IMR-90 (cell line): ENCODE measurements at regions not wholly inside any gene's neighbourhood (a gene's known extent, or its start where the extent isn't known, plus 50 kb on each side); places are given as distances from the start of the nearest gene placed in this dataset.

Experiments used
- ATAC-seq: fragments of 200-7000 bp; cut with Tn5 transposase; 2 replicates; pipeline ENCODE4 v1.9.1; 2020; ENCODE audit warnings: low read depth, mild to moderate bottlenecking, moderate library complexity
- BruUV-seq: library from RNA; stranded (reverse); fragments of 400-500 nt; replicated peaks from 2 replicates; lab custom pipeline; 2021; lab: Mats Ljungman, UMichigan
- CTCF ChIA-PET: fragments of 300-600 bp; formaldehyde crosslinking; extraction: SDS; loops from one replicate; lab custom pipeline; 2021; ENCODE audit warnings: antibody characterized with exemption; lab: Yijun Ruan, JAX
- POLR2A ChIA-PET: fragments of 300-600 bp; sonication (Branson Sonifier 250); formaldehyde crosslinking; loops from one replicate; lab custom pipeline; 2022; ENCODE audit warnings: antibody characterized with exemption; ENCODE audit not compliant: unreplicated experiment; lab: Charles Lee
- DNase-seq: peaks from one replicate; pipeline ENCODE4 v3.0.0; 2013
- H2AFZ ChIP-seq: replicated peaks from 2 replicates; pipeline ENCODE3; 2013; ENCODE audit warnings: low read length, mild to moderate bottlenecking; ENCODE audit not compliant: poor library complexity
- H2AK5ac ChIP-seq: 2 replicates; pipeline ENCODE4 v1.6.1; 2013; ENCODE audit warnings: low read depth, low read length, inconsistent platforms
- H2AK9ac ChIP-seq: replicated peaks from 2 replicates; pipeline ENCODE3; 2013; ENCODE audit warnings: mild to moderate bottlenecking, low read depth, low read length, moderate library complexity; ENCODE audit not compliant: poor library complexity
- H2BK120ac ChIP-seq: 2 replicates; pipeline ENCODE4 v1.6.1; 2013; ENCODE audit warnings: low read depth, low read length, inconsistent platforms
- H2BK15ac ChIP-seq: 3 replicates; pipeline ENCODE4 v1.6.1; 2013; ENCODE audit warnings: low read depth, low read length, inconsistent platforms
- H2BK20ac ChIP-seq: 2 replicates; pipeline ENCODE4 v1.6.1; 2013; ENCODE audit warnings: low read depth, mild to moderate bottlenecking, inconsistent platforms, low read length, moderate library complexity
- H2BK5ac ChIP-seq: 2 replicates; pipeline ENCODE4 v1.6.1; 2013; ENCODE audit warnings: mild to moderate bottlenecking, low read depth, low read length, inconsistent platforms; ENCODE audit not compliant: poor library complexity, severe bottlenecking
- H3K14ac ChIP-seq: replicated peaks from 2 replicates; pipeline ENCODE4 v1.6.1; 2013; ENCODE audit warnings: low read depth, low read length, inconsistent platforms
- H3K18ac ChIP-seq: 2 replicates; pipeline ENCODE4 v1.6.1; 2013; ENCODE audit warnings: low read depth, low read length, control low read depth
- H3K23ac ChIP-seq: 2 replicates; pipeline ENCODE4 v1.6.1; 2013; ENCODE audit warnings: low read depth, low read length, inconsistent platforms
- H3K27ac ChIP-seq: 2 replicates; pipeline ENCODE4 v1.5.1; 2013; ENCODE audit warnings: mild to moderate bottlenecking, control low read depth, low read length; ENCODE audit not compliant: insufficient read depth
- H3K27me3 ChIP-seq: 2 replicates; pipeline ENCODE4 v1.6.1; 2013; ENCODE audit warnings: low read length; ENCODE audit not compliant: control insufficient read depth, insufficient read depth
- H3K36me3 ChIP-seq: 2 replicates; pipeline ENCODE4 v1.6.1; 2013; ENCODE audit warnings: low read length, mixed read lengths; ENCODE audit not compliant: control insufficient read depth, insufficient read depth
- H3K4ac ChIP-seq: 2 replicates; pipeline ENCODE4 v1.6.1; 2013; ENCODE audit warnings: low read depth, low read length, inconsistent platforms
- H3K4me1 ChIP-seq: 2 replicates; pipeline ENCODE4 v1.6.1; 2013; ENCODE audit warnings: low read length, mixed read lengths; ENCODE audit not compliant: control insufficient read depth, insufficient read depth
- H3K4me2 ChIP-seq: 2 replicates; pipeline ENCODE4 v1.6.1; 2013; ENCODE audit warnings: low read depth, mild to moderate bottlenecking, control low read depth, low read length, moderate library complexity
- H3K4me3 ChIP-seq: 2 replicates; pipeline ENCODE4 v1.5.1; 2013; ENCODE audit warnings: low read depth, mild to moderate bottlenecking, control low read depth, low read length, moderate library complexity; ENCODE audit not compliant: insufficient read depth
- H3K56ac ChIP-seq: 2 replicates; pipeline ENCODE4 v1.6.1; 2013; ENCODE audit warnings: low read length, inconsistent platforms; ENCODE audit not compliant: insufficient read depth; ENCODE audit errors: extremely low read depth
- H3K79me1 ChIP-seq, 2 experiments: 2 replicates each; pipeline ENCODE4 v1.6.1; 2013; ENCODE audit warnings: low read length in 2 of 2, inconsistent platforms in 1 of 2, low read depth in 1 of 2
- H3K9ac ChIP-seq: 2 replicates; pipeline ENCODE4 v1.6.1; 2013; ENCODE audit warnings: low read depth, low read length, control low read depth
- H3K9me1 ChIP-seq: 2 replicates; pipeline ENCODE4 v1.6.1; 2013; ENCODE audit warnings: low read length, inconsistent platforms; ENCODE audit not compliant: insufficient read depth
- H3K9me3 ChIP-seq: 2 replicates; pipeline ENCODE4 v1.6.1; 2013; ENCODE audit warnings: low read length; ENCODE audit not compliant: control insufficient read depth, insufficient read depth
- H4K20me1 ChIP-seq: 2 replicates; pipeline ENCODE4 v1.6.1; 2013; ENCODE audit warnings: low read length, inconsistent platforms; ENCODE audit not compliant: insufficient read depth
- H4K5ac ChIP-seq: 2 replicates; pipeline ENCODE4 v1.6.1; 2013; ENCODE audit warnings: mild to moderate bottlenecking, low read depth, low read length, control low read depth
- H4K8ac ChIP-seq, 2 experiments: 2 replicates each; pipeline ENCODE4 v1.6.1; 2013; ENCODE audit warnings: low read depth in 2 of 2, low read length in 2 of 2, control low read depth in 1 of 2, inconsistent platforms in 1 of 2
- H4K91ac ChIP-seq: 2 replicates; pipeline ENCODE4 v1.6.1; 2013; ENCODE audit warnings: low read depth, low read length, inconsistent platforms; ENCODE audit not compliant: insufficient read depth
- BHLHE40 ChIP-seq: fragments of 150-350 bp; IDR thresholded peaks from 2 replicates; pipeline ENCODE4 v1.6.1; 2016; ENCODE audit warnings: mild to moderate bottlenecking, low read depth, low read length
- CEBPB ChIP-seq: IDR thresholded peaks from 2 replicates; pipeline ENCODE4 v1.6.1; 2012; ENCODE audit warnings: low read depth, low read length, improper control_type of control experiment
- CTCF ChIP-seq: conservative IDR thresholded peaks from 2 replicates; pipeline ENCODE4 v1.5.1; 2012; ENCODE audit warnings: mild to moderate bottlenecking, low read depth, low read length, improper control_type of control experiment
- MAZ ChIP-seq: IDR thresholded peaks from 2 replicates; pipeline ENCODE4 v1.6.1; 2012; ENCODE audit warnings: low read depth, mild to moderate bottlenecking, low read length, improper control_type of control experiment, moderate library complexity, borderline replicate concordance
- MXI1 ChIP-seq: IDR thresholded peaks from 2 replicates; pipeline ENCODE4 v1.6.1; 2012; ENCODE audit warnings: low read depth, mild to moderate bottlenecking, low read length, moderate library complexity, borderline replicate concordance
- NFE2L2 ChIP-seq: fragments of 150-350 bp; IDR thresholded peaks from 2 replicates; pipeline ENCODE4 v1.6.1; 2016; ENCODE audit warnings: low read depth, mild to moderate bottlenecking, low read length
- POLR2A ChIP-seq: IDR thresholded peaks from 2 replicates; pipeline ENCODE4 v1.6.1; 2012; ENCODE audit warnings: mild to moderate bottlenecking, low read depth, low read length
- RAD21 ChIP-seq: IDR thresholded peaks from 2 replicates; pipeline ENCODE4 v1.6.1; 2012; ENCODE audit warnings: low read length, improper control_type of control experiment
- RCOR1 ChIP-seq: IDR thresholded peaks from 2 replicates; pipeline ENCODE4 v1.6.1; 2012; ENCODE audit warnings: mild to moderate bottlenecking, low read length, improper control_type of control experiment; ENCODE audit not compliant: insufficient replicate concordance
- SMC3 ChIP-seq: fragments of 150-350 bp; IDR thresholded peaks from 2 replicates; pipeline ENCODE4 v1.6.1; 2016; ENCODE audit warnings: low read depth, mild to moderate bottlenecking, antibody characterized with exemption, low read length, moderate library complexity
- WGBS, 2 experiments: methylation state at CpG; one replicate each; pipeline versions ENCODE4 v1.1.5 to v1.1.7; 2013; ENCODE audit warnings: missing lambda C conversion rate in 2 of 2; ENCODE audit not compliant: insufficient read length in 1 of 2; ENCODE audit errors: extremely low coverage in 2 of 2; 5-methylcytosine and 5-hydroxymethylcytosine counted together
- dilution Hi-C: fragments of 300-500 bp; cut with HindIII; formaldehyde crosslinking; loops from one replicate; pipeline ENCODE4 v1.14.3; 2018; ENCODE audit warnings: low sequenced_read_pairs; ENCODE audit not compliant: unreplicated experiment
- in situ Hi-C: fragments of 300-500 bp; cut with MboI; formaldehyde crosslinking; loops from 3 replicates; pipeline ENCODE4 v1.14.3; 2019; ENCODE audit warnings: low sequenced_read_pairs, inconsistent platforms, mixed read lengths
- intact Hi-C: fragments of 100-400 bp; cut with micrococcal nuclease; formaldehyde crosslinking; loops from 2 replicates; pipeline ENCODE4 v1.10.0; 2022
- TF ChIP-seq, protein P1 (sequence below): fragments of 150-350 bp; IDR thresholded peaks from 2 replicates; pipeline ENCODE4 v1.6.1; 2017; ENCODE audit warnings: mild to moderate bottlenecking, antibody characterized with exemption, low read length, low read depth

DNA sequence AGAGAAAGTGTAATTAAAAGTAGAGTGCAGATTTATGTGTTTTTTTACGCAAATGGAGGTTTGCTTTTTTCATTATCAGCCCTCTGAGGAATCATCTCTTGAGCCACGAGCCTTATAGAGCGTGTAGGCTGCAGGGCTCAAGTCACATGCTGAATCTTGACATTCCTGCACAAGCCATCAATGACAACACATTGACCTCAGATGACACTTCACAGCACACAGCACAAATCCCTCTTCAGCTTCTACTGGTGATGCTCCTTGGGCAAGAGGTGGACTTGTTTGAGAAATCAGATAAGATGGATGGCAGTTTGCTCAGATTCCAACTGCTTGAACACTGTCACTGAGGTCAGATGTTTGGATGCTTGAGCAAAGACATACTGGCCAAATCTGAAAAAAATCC is 250.6 kb downstream of the SNCA start:
- Histone ChIP-seq H2AK9ac (no peak overlapping the region), H4K20me1 (no peaks in the 10 kb centered on the region), H3K14ac (no peak overlapping the region), H2BK15ac (no peak overlapping the region), H3K79me1 (no peaks in the 10 kb centered on the region), H2BK5ac (no peak overlapping the region), H4K5ac (no peak overlapping the region), H3K4ac (no peak overlapping the region), H2AFZ (no peak overlapping the region), H3K4me2 (no peak overlapping the region), H3K18ac (no peak overlapping the region), H3K36me3 (no peaks in the 10 kb centered on the region), H2AK5ac (no peak overlapping the region), H3K56ac (no peak overlapping the region), H3K27ac (no peak overlapping the region), H3K4me3 (no peak overlapping the region), H3K27me3 (no peaks in the 10 kb centered on the region), H2BK120ac (no peak overlapping the region), H2BK20ac (no peak overlapping the region), H3K23ac (no peak overlapping the region), H4K8ac (no peak overlapping the region), H3K9ac (no peak overlapping the region), H3K9me3 (no peaks in the 10 kb centered on the region), H3K9me1 (no peaks in the 10 kb centered on the region), H3K4me1 (no peaks in the 10 kb centered on the region), H4K91ac (no peak overlapping the region)
- ATAC-seq (no peak), DNase-seq (no peak)
- intact Hi-C loops (no loop called here), dilution Hi-C loops (no loop called here), in situ Hi-C loops (no loop called here)
- TF ChIP-seq RAD21 (no peak), NFE2L2 (no peak), MXI1 (no peak), SMC3 (no peak), MAZ (no peak), BHLHE40 (no peak), POLR2A (no peak), RCOR1 (no peak), CEBPB (no peak), CTCF (no peak)
- TF ChIP-seq, protein P1, sequence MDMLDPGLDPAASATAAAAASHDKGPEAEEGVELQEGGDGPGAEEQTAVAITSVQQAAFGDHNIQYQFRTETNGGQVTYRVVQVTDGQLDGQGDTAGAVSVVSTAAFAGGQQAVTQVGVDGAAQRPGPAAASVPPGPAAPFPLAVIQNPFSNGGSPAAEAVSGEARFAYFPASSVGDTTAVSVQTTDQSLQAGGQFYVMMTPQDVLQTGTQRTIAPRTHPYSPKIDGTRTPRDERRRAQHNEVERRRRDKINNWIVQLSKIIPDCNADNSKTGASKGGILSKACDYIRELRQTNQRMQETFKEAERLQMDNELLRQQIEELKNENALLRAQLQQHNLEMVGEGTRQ = no peak
- ChIA-PET POLR2A (no interaction called here), CTCF (interaction anchor here (0.7 kb wide), 1 partner anchor 37 kb away, joined by 3 read pairs; no protein-coding TSS in a partner anchor)
- no TSS peak for BruUV-seq
- WGBS, 2 experiments = no CpG with 5 or more reads among the region's 3 CpGs
